Central memory CD8-positive, alpha-beta T cell (primary cell): ENCODE measurements at regions not wholly inside any gene's neighbourhood (a gene's known extent, or its start where the extent isn't known, plus 50 kb on each side); places are given as distances from the start of the nearest gene placed in this dataset.
"Not testable (repeated sequence)": the region's sequence is repeated elsewhere in the genome, so short reads cannot be mapped to it uniquely, and the experiment has no call there.

Experiments used
- ATAC-seq: fragments of 150-1000 bp; cut with Tn5 transposase; replicated peaks from 2 replicates; pipeline ENCODE4 v1.10.0; 2022; ENCODE audit warnings: mild to moderate bottlenecking, moderate FRiP score, moderate number of reproducible peaks; ENCODE audit not compliant: poor library complexity, severe bottlenecking; ENCODE audit errors: extremely low read depth
- DNase-seq, 2 donors: peaks; one replicate each; pipeline ENCODE4 v3.0.0; 2021; ENCODE audit warnings: low spot score in 2 of 2
- H3K27ac Mint-ChIP-seq: one replicate; pipeline ENCODE4 v1.8.0; 2022; ENCODE audit warnings: low read depth, mild to moderate bottlenecking, moderate library complexity, mixed read lengths
- H3K27me3 Mint-ChIP-seq: one replicate; pipeline ENCODE4 v1.8.0; 2022; ENCODE audit warnings: mixed read lengths
- H3K36me3 Mint-ChIP-seq: one replicate; pipeline ENCODE4 v1.8.0; 2022; ENCODE audit warnings: mild to moderate bottlenecking, moderate library complexity, mixed read lengths; ENCODE audit not compliant: insufficient read depth
- H3K4me1 Mint-ChIP-seq: one replicate; pipeline ENCODE4 v1.8.0; 2022; ENCODE audit warnings: mixed read lengths
- H3K4me3 Mint-ChIP-seq: one replicate; pipeline ENCODE4 v1.8.0; 2022; ENCODE audit warnings: mild to moderate bottlenecking, moderate library complexity, mixed read lengths
- H3K9me3 Mint-ChIP-seq: one replicate; pipeline ENCODE4 v1.8.0; 2022; ENCODE audit warnings: mixed read lengths

GRCh38 chr9:20235206-20235605 is 387.1 kb downstream of the MLLT3 start:
- H3K9me3 Mint-ChIP-seq, H3K27ac Mint-ChIP-seq, ATAC-seq, H3K36me3 Mint-ChIP-seq, H3K27me3 Mint-ChIP-seq, H3K4me1 Mint-ChIP-seq, DNase-seq, H3K4me3 Mint-ChIP-seq: not testable (repeated sequence)

- H3K9me3 Mint-ChIP-seq: no peaks in the 10 kb centered on the region
- H3K4me1 Mint-ChIP-seq: peaks cover 17% of the 10 kb centered on the region
- H3K36me3 Mint-ChIP-seq: no peaks in the 10 kb centered on the region
- no peaks in the 10 kb centered on the region for H3K27me3 Mint-ChIP-seq
- DNase-seq (no peak), ATAC-seq (no peak)
- no peak overlapping the region for H3K27ac Mint-ChIP-seq
- H3K4me3 Mint-ChIP-seq: no peak overlapping the region
Observed at GRCh38 chr9:20228096-20228495, 394.2 kb downstream of the MLLT3 start.

- Mint-ChIP-seq H3K9me3 (no peaks in the 10 kb centered on the region), H3K36me3 (no peaks in the 10 kb centered on the region), H3K27ac (no peak overlapping the region), H3K4me1 (peaks cover 17% of the 10 kb centered on the region), H3K27me3 (no peaks in the 10 kb centered on the region), H3K4me3 (no peak overlapping the region)
- DNase-seq: no peak
- no peak for ATAC-seq
Observed at GRCh38 chr9:20227166-20227874, 395.0 kb downstream of the MLLT3 start.

- DNase-seq (no peak), ATAC-seq (no peak)
- no peak overlapping the region for H3K27ac Mint-ChIP-seq
- H3K4me1 Mint-ChIP-seq: peaks cover 17% of the 10 kb centered on the region
- peak overlapping the region; percentile 44 for H3K4me3 Mint-ChIP-seq
- no peaks in the 10 kb centered on the region for H3K9me3 Mint-ChIP-seq
- H3K27me3 Mint-ChIP-seq: no peaks in the 10 kb centered on the region
- no peaks in the 10 kb centered on the region for H3K36me3 Mint-ChIP-seq
Observed at GRCh38 chr9:20226345-20226744, 396.0 kb downstream of the MLLT3 start.

GRCh38 chr9:20225826-20226225 is 396.5 kb downstream of the MLLT3 start:
- H3K27me3 Mint-ChIP-seq: no peaks in the 10 kb centered on the region
- H3K4me1 Mint-ChIP-seq: peaks cover 17% of the 10 kb centered on the region
- H3K27ac Mint-ChIP-seq: no peak overlapping the region
- H3K9me3 Mint-ChIP-seq: no peaks in the 10 kb centered on the region
- DNase-seq (no peak), ATAC-seq (no peak)
- peak overlapping the region; percentile 44 for H3K4me3 Mint-ChIP-seq
- H3K36me3 Mint-ChIP-seq: no peaks in the 10 kb centered on the region

GRCh38 chr9:20224756-20225155 is 397.5 kb downstream of the MLLT3 start:
- H3K4me1 Mint-ChIP-seq: peaks cover 17% of the 10 kb centered on the region
- no peaks in the 10 kb centered on the region for H3K36me3 Mint-ChIP-seq
- ATAC-seq (no peak), DNase-seq (no peak)
- peak overlapping the region; percentile 12 for H3K4me3 Mint-ChIP-seq
- H3K27me3 Mint-ChIP-seq: no peaks in the 10 kb centered on the region
- H3K9me3 Mint-ChIP-seq: no peaks in the 10 kb centered on the region
- no peak overlapping the region for H3K27ac Mint-ChIP-seq

- no peak for DNase-seq
- ATAC-seq: no peak
Observed at GRCh38 chr9:20220286-20220685, 402.0 kb downstream of the MLLT3 start.

GRCh38 chr9:20219437-20219836 is 402.9 kb downstream of the MLLT3 start:
- no peak for DNase-seq
- Mint-ChIP-seq H3K9me3 (no peaks in the 10 kb centered on the region), H3K4me1 (no peaks in the 10 kb centered on the region), H3K4me3 (no peak overlapping the region), H3K27ac (no peak overlapping the region), H3K27me3 (no peaks in the 10 kb centered on the region), H3K36me3 (no peaks in the 10 kb centered on the region)
- ATAC-seq: no peak

More at GRCh38 chr9:20220286-20220685, 402.0 kb downstream of the MLLT3 start:
- H3K4me1 Mint-ChIP-seq: peaks cover 6% of the 10 kb centered on the region
- H3K9me3 Mint-ChIP-seq: no peaks in the 10 kb centered on the region
- no peaks in the 10 kb centered on the region for H3K36me3 Mint-ChIP-seq
- no peaks in the 10 kb centered on the region for H3K27me3 Mint-ChIP-seq
- H3K4me3 Mint-ChIP-seq: no peak overlapping the region
- no peak overlapping the region for H3K27ac Mint-ChIP-seq

GRCh38 chr9:20217596-20217995 is 404.7 kb downstream of the MLLT3 start:
- DNase-seq (no peak), ATAC-seq (no peak)
- Mint-ChIP-seq H3K27ac (no peak overlapping the region), H3K9me3 (no peaks in the 10 kb centered on the region), H3K4me3 (no peak overlapping the region), H3K27me3 (no peaks in the 10 kb centered on the region), H3K4me1 (no peaks in the 10 kb centered on the region), H3K36me3 (no peaks in the 10 kb centered on the region)

- Mint-ChIP-seq H3K27ac (no peak overlapping the region), H3K4me1 (no peaks in the 10 kb centered on the region), H3K27me3 (no peaks in the 10 kb centered on the region), H3K36me3 (no peaks in the 10 kb centered on the region), H3K9me3 (no peaks in the 10 kb centered on the region), H3K4me3 (no peak overlapping the region)
- DNase-seq: no peak
- ATAC-seq: no peak
Observed at GRCh38 chr9:20216438-20216837, 405.9 kb downstream of the MLLT3 start.

GRCh38 chr9:20215552-20215951 is 406.7 kb downstream of the MLLT3 start:
- ATAC-seq: no peak
- DNase-seq: no peak
- Mint-ChIP-seq H3K4me3 (no peak overlapping the region), H3K4me1 (no peaks in the 10 kb centered on the region), H3K36me3 (no peaks in the 10 kb centered on the region), H3K27ac (no peak overlapping the region), H3K9me3 (no peaks in the 10 kb centered on the region), H3K27me3 (no peaks in the 10 kb centered on the region)

- H3K27me3 Mint-ChIP-seq: no peaks in the 10 kb centered on the region
- ATAC-seq (no peak), DNase-seq (no peak)
- no peak overlapping the region for H3K4me3 Mint-ChIP-seq
- no peak overlapping the region for H3K27ac Mint-ChIP-seq
- H3K9me3 Mint-ChIP-seq: no peaks in the 10 kb centered on the region
- H3K36me3 Mint-ChIP-seq: no peaks in the 10 kb centered on the region
- H3K4me1 Mint-ChIP-seq: peaks cover 22% of the 10 kb centered on the region
Observed at GRCh38 chr9:20212806-20213205, 409.5 kb downstream of the MLLT3 start.

GRCh38 chr9:20209391-20210340 is 412.6 kb downstream of the MLLT3 start:
- peak overlapping the region; percentile 31 for H3K4me3 Mint-ChIP-seq
- H3K27ac Mint-ChIP-seq: peak overlapping the region; percentile 64
- ATAC-seq: peak; percentile 78
- no peaks in the 10 kb centered on the region for H3K9me3 Mint-ChIP-seq
- peaks cover 29% of the 10 kb centered on the region for H3K4me1 Mint-ChIP-seq
- no peaks in the 10 kb centered on the region for H3K36me3 Mint-ChIP-seq
- no peaks in the 10 kb centered on the region for H3K27me3 Mint-ChIP-seq
- DNase-seq: no peak
